Muscle of back (tissue), 3 donors: ENCODE measurements at regions not wholly inside any gene's neighbourhood (a gene's known extent, or its start where the extent isn't known, plus 50 kb on each side); places are given as distances from the start of the nearest gene placed in this dataset.
"Not testable (repeated sequence)": the region's sequence is repeated elsewhere in the genome, so short reads cannot be mapped to it uniquely, and the experiment has no call there.

Experiments used
- DNase-seq, 3 donors: peaks; one replicate each; pipeline versions ENCODE4 v3.0.0 to v3.0.0-alpha.2; 2013

GRCh38 chr4:120005527-120005926 is 61.1 kb downstream of the MAD2L1 start:
- no peak for DNase-seq

- no peak for DNase-seq
These were observed 61.6 kb downstream of the MAD2L1 start for GRCh38 chr4:120005076-120005475.

GRCh38 chr4:120004054-120004453 is 62.6 kb downstream of the MAD2L1 start:
- no peak for DNase-seq

GRCh38 chr4:120003193-120003592 is 63.5 kb downstream of the MAD2L1 start:
- DNase-seq = no peak

GRCh38 chr4:120001850-120002249 is 64.8 kb downstream of the MAD2L1 start:
- DNase-seq = no peak

- DNase-seq = no peak
These were observed 65.9 kb downstream of the MAD2L1 start for GRCh38 chr4:120000591-120001296.

- DNase-seq = not testable (repeated sequence)
These were observed 70.6 kb downstream of the MAD2L1 start for GRCh38 chr4:119996024-119996423.

GRCh38 chr4:119984996-119985395 is 81.7 kb downstream of the MAD2L1 start:
- peak; percentile 56 to 92 (median 73) for DNase-seq

- no peak for DNase-seq
These were observed 83.9 kb downstream of the MAD2L1 start for GRCh38 chr4:119982756-119983155.

- DNase-seq = no peak
These were observed 86.2 kb downstream of the MAD2L1 start for GRCh38 chr4:119980456-119980855.

- peak; percentile 17 to 65 (median 27) for DNase-seq
These were observed 89.3 kb downstream of the MAD2L1 start for GRCh38 chr4:119977076-119977940.

- no peak for DNase-seq
These were observed 95.1 kb downstream of the MAD2L1 start for GRCh38 chr4:119971431-119972084.

GRCh38 chr4:119962631-119963030 is 104.0 kb downstream of the MAD2L1 start:
- no peak for DNase-seq

GRCh38 chr4:119958983-119959382 is 107.7 kb downstream of the MAD2L1 start:
- no peak for DNase-seq

- no peak for DNase-seq
These were observed 111.4 kb downstream of the MAD2L1 start for GRCh38 chr4:119955256-119955655.

GRCh38 chr4:119954487-119954886 is 112.2 kb downstream of the MAD2L1 start:
- DNase-seq = not testable (repeated sequence)

- DNase-seq = no peak
These were observed 120.3 kb downstream of the MAD2L1 start for GRCh38 chr4:119946359-119946758.

GRCh38 chr4:119942806-119943205 is 123.8 kb downstream of the MAD2L1 start:
- no peak for DNase-seq

GRCh38 chr4:119940557-119940956 is 126.1 kb downstream of the MAD2L1 start:
- DNase-seq = no peak

- no peak for DNase-seq
These were observed 127.3 kb downstream of the MAD2L1 start for GRCh38 chr4:119939071-119939995.

GRCh38 chr4:119937746-119938145 is 128.9 kb downstream of the MAD2L1 start:
- no peak for DNase-seq
